DMS79 (cell line): ENCODE measurements at regions not wholly inside any gene's neighbourhood (a gene's known extent, or its start where the extent isn't known, plus 50 kb on each side); places are given as distances from the start of the nearest gene placed in this dataset.
"Not testable (repeated sequence)": the region's sequence is repeated elsewhere in the genome, so short reads cannot be mapped to it uniquely, and the experiment has no call there.

Experiments
- DNase-seq: peaks from one replicate; lab custom pipeline; 2025; lab: John Stamatoyannopoulos, UW

DNA sequence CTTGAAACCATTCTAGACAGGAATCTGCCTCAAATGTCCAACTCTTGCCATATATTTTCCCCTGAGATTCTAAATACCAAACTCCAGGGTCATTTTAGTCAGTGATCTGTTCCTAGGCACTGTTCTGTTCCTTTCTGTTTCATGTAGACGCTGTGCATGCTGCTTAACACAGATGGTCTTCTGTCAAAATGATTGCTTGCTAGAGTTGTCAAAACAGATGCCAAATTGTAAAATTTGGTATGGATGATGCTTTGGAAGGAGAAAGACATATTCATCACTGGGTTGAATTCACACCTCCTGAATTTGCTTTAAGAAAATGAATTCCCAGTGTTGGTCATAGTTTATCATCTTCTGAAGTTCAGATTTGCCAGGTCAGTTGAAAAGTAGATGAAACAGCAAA, 425.9 kb downstream of the ETS1 start:
- DNase-seq: no peak

DNA sequence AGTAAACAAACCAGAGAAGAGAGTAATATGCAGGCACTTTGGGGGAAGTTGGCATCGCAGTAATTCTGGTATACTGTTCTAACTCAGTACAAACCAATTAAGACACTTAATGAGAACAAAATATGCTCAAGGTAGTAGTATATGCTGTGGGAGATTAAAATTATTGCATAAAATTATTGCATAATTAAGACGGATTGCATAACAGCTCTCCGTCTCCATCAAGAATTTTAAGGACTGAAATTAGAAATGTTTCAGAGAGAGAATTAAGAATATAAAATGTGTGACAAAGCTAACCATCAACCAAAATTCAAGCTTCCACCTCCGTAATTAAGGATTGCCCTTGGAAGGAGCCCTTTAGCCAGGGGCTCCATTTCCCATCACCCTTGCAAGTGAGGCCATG, 428.5 kb downstream of the ETS1 start:
- DNase-seq: no peak

DNA sequence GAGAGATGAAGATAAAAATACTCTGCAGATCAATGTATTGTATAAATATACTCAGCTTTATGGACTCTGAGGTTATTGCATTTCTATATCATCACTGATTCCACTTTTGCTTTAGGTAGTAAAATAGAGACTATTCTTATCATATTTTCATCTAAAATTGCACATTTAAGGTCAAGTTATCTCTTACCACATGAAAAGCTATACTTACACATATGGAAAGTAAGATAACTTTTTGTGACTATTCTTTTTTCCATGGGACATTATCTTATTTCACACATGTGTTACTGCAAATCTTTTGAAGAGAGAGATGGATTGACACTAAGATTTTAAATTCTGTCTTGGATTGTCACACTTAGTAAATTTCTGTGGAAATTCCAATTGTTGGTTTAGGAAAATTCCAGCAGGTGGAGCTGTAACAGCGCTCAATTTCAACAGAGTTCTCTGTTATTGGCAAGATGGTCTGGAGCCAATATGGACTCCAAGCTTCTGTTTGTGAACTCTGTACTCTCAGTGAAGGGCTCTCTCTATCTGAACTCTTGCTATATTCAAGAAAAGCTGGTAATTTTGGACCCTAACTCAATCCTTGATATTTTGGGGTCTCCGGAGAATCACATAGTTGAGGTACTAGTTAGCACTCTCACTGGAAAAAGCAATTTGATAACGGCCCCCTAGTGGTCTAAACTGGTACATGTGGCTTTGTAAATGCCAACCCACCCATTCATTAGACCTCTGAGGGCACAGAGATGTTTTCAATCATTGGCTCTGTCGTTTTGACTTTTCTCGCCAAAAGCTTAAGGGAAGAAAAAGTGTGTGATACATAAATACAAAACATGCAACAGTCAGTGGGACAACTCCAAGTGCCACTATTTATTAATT, 429.7 kb downstream of the ETS1 start:
- no peak for DNase-seq

DNA sequence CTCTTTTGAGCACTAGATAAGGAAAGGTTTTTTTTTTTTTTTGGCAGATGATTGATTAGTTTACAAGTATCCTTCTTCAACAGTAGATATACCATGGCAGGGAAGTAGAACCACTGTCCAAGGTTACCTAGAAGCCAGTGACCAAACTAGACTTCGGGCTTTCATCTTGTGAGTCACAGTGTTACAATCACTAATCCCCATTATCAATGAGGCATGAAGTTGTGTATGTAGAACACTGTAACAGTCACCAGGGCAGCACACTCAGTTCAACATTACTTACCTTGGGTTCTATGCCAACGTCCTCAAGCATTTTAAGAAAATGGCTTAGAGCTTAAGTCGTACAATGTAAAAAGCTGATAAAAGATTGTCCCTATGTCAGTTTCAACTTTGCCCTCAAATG, 430.9 kb downstream of the ETS1 start:
- DNase-seq: no peak

DNA sequence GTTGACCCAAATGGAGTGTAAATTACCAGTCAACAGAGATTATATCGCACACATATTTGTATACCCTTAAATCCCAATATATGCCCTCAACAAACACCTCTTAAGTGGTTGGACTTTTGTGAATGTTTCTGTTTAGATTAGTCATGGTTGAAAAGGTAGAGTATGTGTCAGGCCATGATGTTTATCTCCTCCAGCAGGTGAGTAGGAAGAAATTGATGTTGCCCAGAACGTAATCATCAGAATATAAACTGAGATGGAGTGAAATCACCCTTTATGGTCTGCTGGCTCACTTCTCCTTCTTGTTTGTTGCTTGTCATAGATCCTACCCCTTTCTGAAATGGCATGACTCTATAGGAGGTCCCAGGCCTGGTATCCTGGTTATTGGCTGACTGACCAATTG, 431.8 kb downstream of the ETS1 start:
- no peak for DNase-seq

DNA sequence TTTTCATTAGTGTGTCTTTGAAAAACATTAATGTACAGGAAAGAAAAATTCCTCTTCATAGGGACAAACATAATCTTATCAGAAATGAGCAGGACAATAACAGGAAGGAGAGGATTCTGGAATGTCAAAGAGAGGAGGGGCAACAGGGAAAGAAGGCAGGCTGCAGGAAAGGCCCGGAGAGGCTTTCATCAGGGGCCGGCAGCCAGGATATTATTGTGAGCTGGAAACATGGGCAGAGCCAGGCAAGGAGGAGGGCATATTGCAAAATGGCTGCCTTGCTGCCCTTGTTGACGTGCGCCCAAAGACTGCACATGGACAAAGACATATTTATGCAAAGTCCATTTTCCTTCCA, 433.7 kb downstream of the ETS1 start:
- DNase-seq: no peak

DNA sequence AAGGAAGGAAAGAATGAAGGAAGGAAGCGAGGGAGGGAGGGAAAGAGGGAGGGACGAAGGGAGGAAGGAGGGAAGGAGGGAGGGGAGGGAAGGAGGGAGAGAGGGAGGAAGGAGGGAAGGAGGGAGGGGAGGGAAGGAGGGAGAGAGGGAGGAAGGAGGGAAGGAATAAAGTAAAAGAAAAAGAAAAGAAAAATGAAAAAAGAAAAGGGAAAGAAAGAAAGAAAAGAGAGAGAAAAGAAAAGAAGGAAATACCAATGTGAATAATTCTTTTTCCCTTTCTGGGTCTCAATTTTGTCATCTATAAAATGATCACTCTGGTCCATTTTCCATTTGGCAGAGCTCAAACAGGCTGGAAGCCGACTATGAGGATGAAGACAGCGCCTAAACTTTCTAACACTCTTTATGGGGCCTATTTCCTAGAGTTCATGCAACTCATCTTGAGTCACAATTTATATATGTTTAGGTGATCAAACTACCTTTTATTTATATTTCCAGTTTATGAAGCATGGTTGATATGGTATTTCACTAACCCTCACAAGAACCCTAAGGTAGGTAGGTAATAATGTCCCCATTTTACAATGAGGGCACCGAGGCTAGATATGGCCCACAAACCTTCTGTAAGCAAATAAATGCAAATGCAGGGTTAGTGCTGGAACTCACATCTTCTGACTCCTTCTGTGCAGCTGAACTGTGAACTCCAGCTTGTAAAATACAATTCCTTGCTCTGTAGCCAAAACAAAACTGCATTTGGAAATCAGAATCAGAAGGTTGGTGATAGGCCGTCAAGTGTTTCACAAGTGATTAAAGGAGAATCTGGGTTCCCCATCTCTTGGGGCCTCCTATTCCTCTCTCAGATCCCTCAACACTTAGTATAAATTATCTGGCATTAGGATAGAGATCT, 434.3 kb downstream of the ETS1 start:
- DNase-seq: no peak

DNA sequence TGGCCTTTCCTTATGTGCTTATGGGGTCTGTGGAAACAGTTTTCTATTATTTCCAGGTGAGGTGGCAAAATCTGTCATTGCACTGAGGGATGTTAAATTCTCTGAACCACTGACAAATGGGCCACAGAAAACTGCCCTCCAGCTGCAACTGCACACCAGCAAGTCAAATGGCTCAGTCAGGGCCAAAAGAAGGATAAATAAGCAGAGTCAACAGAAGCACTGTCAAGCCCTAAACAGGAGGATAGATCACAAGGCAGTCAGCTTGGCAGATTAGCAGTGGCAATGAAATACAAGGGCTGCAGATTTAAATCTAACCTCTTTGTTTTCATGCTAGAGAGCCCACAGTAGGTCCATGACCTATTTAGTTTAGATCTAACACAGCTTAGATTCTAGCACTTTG, 435.6 kb downstream of the ETS1 start:
- DNase-seq: no peak

DNA sequence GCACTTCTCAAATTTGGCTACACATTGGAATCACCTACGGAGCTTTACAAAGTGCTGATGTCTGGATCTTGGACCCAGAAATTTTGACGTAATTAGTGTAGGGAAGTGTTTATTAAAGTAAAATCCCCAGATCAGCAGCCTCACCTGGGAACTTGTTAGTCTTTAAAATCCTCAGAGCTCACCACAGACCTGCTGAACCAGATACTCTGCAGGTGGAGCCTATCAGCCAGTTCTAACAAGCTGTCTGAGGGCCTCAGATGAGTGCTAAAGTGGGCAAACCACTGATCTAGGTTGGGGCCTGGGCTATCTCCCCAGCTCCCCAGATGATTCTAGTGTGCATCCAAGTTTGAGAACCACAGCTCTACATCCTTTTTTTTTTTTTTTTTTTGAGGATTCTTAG, 436.0 kb downstream of the ETS1 start:
- no peak for DNase-seq

DNA sequence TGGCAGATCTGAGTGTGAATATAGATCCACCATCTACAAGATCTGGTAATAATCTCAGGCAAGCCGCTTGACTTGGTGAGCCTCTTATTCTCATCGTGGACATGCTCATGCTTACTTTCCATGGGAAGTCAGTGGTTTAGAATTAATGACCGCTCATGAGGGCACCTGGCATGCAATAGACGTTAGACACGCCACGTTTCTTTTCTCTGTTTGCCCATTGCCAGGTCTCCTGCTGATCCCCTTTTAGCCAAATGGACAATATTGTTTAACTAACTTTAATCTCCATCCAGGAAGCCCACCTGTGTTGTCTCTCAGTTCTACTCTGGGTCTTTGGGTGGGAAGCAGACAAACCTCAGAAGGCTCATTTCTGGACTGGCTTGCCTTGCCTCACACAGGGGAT, 439.1 kb downstream of the ETS1 start:
- no peak for DNase-seq

DNA sequence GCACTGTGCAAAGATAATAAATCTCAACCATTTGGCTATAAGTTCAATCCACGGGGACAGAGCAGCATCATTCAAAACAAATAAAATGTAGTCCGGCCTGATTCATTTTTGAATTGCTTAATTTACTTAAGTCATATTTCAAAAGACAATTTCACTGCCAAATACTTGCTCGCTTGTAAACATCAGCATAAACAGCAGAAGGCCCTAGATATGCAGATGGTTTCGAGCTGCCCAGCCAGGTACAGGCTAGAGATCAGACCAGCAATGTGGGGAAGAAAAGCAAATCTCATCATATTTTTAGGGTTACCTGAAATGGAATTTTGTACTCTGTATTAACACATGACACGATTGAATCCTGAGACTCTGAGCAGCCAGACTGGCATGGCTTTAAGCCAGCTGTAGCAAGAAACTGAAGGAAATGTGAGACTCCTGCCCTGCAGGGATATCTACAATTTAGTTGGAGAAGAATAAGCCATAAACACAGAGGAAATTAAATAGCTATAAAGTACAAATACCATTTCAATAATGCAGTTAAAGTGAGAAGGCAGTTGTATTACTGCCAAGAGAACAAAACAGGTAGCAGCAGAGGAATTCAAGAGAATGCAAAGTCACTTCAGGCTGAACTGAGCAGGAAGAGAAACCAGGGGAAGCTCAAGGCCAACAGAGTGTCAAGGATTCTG, 440.3 kb downstream of the ETS1 start:
- DNase-seq: no peak

DNA sequence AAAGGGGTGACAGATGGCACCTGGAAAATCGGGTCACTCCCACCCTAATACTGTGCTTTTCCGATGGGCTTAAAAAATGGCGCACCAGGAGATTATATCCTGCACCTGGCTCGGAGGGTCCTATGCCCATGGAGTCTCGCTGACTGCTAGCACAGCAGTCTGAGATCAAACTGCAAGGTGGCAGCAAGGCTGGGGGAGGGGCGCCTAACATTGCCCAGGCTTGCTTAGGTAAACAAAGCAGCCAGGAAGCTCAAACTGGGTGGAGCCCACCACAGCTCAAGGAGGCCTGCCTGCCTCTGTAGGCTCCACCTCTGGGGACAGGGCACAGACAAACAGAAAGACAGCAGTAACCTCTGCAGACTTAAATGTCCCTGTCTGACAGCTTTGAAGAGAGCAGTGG, 447.1 kb downstream of the ETS1 start:
- DNase-seq: not testable (repeated sequence)

DNA sequence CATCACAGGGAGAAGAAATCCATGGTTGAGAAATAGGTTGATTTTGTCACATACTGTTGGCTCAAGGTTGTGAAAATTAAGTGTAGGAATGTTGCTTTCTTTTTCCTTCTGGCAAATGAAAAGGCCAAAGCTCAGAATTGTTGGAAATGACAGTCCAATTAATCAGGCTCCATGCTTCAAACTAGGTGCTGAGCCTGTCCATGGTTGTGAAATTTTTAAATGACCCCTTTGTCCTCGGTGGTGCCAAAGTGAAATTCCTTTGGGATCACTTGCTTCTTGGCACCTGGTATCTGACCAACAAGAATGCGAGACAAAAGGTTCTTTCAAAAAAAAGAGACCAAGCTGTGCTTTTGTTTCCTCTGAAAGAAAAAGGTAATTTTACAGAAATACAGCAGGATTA, 451.9 kb downstream of the ETS1 start:
- DNase-seq: no peak

DNA sequence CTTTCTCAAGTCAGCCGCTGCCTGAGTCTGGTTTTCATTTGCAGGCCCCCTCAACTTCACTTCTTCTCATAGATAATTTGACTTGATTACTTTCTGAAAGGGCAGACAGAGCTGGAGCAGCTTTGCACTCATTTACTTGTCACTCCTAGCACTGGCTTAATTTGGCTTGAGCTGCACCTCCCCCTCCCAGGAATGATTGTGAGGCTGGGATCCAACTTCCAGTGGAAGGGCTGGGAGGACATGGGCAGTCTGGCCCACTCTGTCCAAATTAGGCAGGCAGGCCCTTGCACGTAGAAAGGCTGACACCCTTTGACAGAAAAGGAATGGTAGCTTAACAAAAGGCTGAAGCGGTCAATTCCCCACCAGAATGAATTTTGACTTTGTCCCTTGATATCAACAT, 453.9 kb downstream of the ETS1 start:
- no peak for DNase-seq

DNA sequence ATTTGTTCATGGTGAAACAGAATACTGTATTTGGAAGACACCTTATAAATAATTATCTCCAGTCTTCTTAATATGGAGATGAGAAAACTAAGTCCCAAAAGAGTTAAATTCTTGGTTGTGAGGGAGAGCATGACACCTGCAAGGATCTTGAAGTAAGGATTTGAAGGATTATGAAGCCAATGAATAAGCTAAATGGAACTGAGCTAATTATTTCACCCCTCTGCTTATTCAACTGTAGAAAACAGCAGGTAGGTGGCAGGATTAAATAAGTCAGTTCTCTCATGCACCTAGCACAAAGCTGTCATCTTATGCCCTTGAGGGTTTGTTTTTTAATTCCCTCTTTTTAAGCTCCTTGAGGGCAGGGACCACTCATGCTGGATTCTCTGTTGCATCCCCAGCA, 457.3 kb downstream of the ETS1 start:
- DNase-seq: no peak

DNA sequence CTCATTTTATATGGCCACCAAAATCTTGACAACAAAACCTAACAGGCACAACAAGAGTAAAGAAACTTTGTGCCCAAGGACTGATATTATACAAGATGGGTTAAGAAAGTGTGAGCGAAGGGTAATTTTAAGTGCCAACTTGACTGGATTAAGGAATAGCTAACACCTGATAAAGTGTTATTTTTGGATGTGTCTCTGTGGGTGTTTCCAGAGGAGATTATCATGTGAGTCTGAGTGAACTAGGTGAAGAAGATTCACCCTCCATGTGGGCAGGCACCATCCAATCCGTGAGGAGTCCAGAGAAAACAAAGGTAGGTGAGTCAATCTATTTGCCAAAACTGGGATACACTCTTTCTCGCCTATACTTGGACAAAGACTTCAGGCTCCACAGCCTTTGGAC, 461.6 kb downstream of the ETS1 start:
- DNase-seq: no peak

DNA sequence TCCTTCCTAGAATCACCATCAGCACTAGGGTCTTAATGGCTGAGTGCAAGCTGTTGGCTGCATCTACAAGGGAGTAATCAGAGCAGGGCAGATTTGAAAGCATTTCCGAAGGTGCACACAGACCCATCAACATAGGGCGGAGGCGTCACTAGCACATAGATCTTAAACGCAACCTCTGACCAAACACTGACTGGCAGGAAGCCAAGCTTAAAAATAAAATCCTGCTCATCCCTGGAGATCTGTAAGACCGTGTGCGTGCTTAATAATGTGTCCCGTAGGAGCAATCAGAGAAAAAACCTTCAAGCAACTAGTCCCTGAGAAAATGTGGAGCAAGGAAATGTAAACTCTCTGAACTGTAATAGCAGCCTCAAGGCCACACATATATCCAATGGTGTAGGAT, 470.5 kb downstream of the ETS1 start:
- no peak for DNase-seq

DNA sequence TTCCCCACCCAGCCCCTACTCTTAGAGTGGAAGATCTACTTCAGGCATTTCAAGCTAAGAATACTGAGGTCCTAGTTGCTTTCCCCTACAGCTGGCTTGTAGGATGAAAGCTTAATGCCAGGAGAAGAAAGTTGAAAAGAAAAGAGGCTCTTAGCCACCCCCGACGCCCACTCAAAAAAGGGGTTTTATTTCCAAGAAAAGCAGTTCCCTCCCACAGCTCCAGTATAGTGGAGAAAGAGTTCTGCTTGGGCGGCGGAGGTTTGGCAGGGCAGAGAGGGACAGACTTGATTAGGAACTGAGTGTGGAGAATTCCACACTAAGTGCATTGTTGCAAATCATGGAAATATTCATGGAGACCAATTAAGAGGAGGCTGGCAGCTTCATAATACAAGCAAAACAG, 470.9 kb downstream of the ETS1 start:
- DNase-seq: peak; percentile 3

DNA sequence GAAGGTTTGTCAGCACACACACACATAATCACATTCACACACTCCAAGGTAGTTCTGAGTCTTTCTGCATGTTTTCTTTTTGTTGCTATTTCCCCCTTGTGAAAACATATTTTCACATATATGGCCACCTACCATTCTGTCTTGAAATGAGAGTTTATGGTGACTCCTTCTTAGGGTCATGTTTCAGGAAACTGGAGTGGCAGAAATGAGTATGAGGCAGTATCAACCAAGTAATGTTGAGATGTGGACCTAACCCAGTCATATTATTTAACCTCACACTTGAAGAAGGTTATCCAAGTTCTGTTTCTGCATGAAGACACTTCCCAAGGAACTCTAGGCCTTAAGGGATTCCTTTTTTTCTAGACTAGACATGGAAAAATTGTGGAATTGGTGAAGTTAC, 481.4 kb downstream of the ETS1 start:
- DNase-seq: no peak

DNA sequence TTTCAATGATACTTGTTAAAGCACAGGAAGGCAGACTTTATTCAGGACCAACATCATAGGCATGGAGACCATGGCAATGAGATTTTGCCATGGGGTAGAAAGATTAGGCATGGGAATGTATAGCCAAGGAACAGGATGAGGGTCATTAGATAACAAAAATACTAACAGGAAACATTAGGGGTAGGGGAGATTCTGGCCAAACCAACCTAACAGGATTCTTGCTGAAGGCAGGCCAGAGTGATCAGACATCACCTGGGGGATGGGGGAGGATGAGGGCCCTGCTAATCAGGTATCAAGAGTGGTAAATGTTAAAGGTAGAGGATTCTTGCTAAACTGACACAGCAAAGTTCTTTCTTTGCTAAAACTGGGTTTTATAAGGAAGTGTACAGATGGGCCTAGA, 481.8 kb downstream of the ETS1 start:
- DNase-seq: no peak

DNA sequence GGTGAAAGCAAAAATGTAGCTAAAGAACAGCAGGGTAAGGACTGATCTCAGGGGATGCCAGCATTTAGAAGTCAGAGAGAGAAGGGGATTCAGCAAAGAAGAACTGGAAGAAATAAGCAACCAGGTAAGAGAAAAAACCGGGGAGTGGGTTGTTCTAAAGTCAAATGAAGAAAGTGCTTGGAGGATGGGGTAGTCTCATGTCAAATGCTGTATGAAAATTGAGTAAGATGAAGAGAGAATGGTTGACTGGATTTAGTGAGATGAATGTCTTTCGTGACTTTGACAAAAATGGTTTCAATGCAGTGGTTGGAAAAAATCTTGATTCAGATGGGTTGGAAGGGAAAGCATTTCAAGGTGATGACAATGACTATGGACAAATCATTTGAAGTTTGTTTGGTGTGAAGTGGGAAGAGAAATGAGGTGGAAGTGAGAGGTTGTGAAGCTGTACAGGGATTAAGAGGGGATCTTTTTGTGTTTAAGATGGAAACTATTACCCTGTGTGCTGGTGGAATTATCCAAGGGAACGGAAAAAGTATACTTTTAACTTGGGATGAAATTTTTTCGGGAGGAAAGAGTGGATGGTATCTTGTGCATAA, 484.0 kb downstream of the ETS1 start:
- no peak for DNase-seq

DNA sequence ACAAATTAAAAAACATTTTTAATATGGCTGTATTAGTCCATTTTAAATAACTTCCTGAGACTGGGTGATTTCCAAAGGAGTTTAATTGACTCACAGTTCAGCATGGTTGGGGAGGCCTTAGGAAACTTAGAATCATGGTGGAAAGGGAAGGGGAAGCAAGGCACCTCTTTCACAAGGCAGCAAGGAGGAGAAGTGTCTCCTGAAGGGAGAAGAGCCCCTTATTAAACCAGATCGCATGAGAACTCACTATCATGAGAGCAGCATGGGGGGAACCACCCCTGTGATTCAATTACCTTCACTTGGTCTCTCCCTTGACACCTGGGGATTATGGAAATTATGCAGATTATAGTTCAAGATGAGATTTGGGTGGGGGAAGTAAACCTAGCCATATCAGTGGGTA, 488.6 kb downstream of the ETS1 start:
- DNase-seq: no peak
